Endothelial cell of umbilical vein (primary cell): ENCODE measurements at regions not wholly inside any gene's neighbourhood (a gene's known extent, or its start where the extent isn't known, plus 50 kb on each side); places are given as distances from the start of the nearest gene placed in this dataset.

Experiments used
- CTCF ChIP-seq, 2 donors: IDR thresholded peaks; 1 replicate in 1 of 2; 2 replicates in 1 of 2; pipeline ENCODE4 v1.5.1; 2011; ENCODE audit warnings: low read length in 2 of 2, mild to moderate bottlenecking in 2 of 2, moderate library complexity in 2 of 2, control low read depth in 1 of 2, inconsistent platforms in 1 of 2, low read depth in 1 of 2; ENCODE audit not compliant: insufficient read depth in 1 of 2; ENCODE audit errors: extremely low read depth in 1 of 2
- EZH2 ChIP-seq: IDR thresholded peaks from 2 replicates; pipeline ENCODE4 v1.6.1; 2012; ENCODE audit warnings: borderline replicate concordance, low read depth, mild to moderate bottlenecking, moderate library complexity, low read length, inconsistent platforms; ENCODE audit not compliant: severe bottlenecking
- MAX ChIP-seq: IDR thresholded peaks from 2 replicates; pipeline ENCODE4 v1.6.1; 2011; ENCODE audit not compliant: insufficient read depth, insufficient read length
- POLR2A ChIP-seq: IDR thresholded peaks from 2 replicates; pipeline ENCODE4 v1.6.1; 2012; ENCODE audit warnings: low read depth, mild to moderate bottlenecking, control low read depth, low read length

- no peak for TF ChIP-seq CTCF (IDR thresholded peaks at IDR 0.05; ENCODE audit: extremely low read depth in 1 of 2, insufficient read depth in 1 of 2, low read depth in 1 of 2, low read length in 2 of 2)
- TF ChIP-seq MAX: no peak
- no peak for TF ChIP-seq POLR2A
- no peak for TF ChIP-seq EZH2
Observed at GRCh38 chr4:183377491-183377890, 55.3 kb upstream of the CLDN24 start.
